ENCODE measurements at regions not wholly inside any gene's neighbourhood (a gene's known extent, or its start where the extent isn't known, plus 50 kb on each side); places are given as distances from the start of the nearest gene placed in this dataset.

DNA sequence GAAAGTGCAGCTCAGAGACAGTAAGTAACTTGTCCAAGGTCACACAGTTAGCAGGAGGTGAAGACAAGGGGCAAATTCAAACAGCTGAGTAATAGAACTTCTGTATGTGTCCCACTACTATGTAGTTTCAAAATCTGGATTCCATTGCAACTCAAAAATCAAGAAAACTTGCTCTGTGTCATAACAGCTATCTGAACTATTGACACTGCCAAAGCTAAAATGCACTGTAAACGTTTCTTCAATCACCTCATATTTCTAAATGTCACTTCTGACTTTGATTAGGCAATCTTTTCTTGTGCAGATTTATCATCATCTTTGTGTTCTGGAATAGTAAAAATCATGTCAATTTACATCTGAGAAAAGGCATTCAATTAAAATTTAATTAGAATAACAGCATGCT, 957.6 kb downstream of the MRPL39 start:
- H3K9me3 ChIP-seq, result no peaks in the 10 kb centered on the region
- H3K4me2 ChIP-seq, result no peak overlapping the region
- 0% methylated on average over 1 of the region's 1 CpG for WGBS (ENCODE audit: missing lambda C conversion rate)
- H3K27ac ChIP-seq, result no peak overlapping the region
- H3K4me3 ChIP-seq, result no peak overlapping the region
- DNase-seq (ENCODE audit: low read depth in 1 of 2, low spot score in 1 of 2) (no peak), FAIRE-seq (no peak), ATAC-seq (no peak)
- TF ChIP-seq MYC (IDR thresholded peaks at IDR 0.05; ENCODE audit: borderline replicate concordance, low read length) (no peak), RNF2 (IDR thresholded peaks at IDR 0.05; ENCODE audit: borderline replicate concordance, low read depth) (no peak), KDM5A (IDR thresholded peaks at IDR 0.05) (no peak), PHF8 (IDR thresholded peaks at IDR 0.05; ENCODE audit: borderline replicate concordance, low read depth) (no peak), E2F6 (IDR thresholded peaks at IDR 0.05; ENCODE audit: borderline replicate concordance, low read depth) (no peak), HOXB5 (CRISPR knock-in tag; IDR thresholded peaks at IDR 0.05) (no peak), CBX2 (IDR thresholded peaks at IDR 0.05; ENCODE audit: borderline replicate concordance, low read depth) (no peak), FOXS1 (CRISPR knock-in tag; IDR thresholded peaks at IDR 0.05) (no peak), TP53 (CRISPR knock-in tag; IDR thresholded peaks at IDR 0.05) (no peak), MAFK (IDR thresholded peaks at IDR 0.05; ENCODE audit: partially characterized antibody) (no peak), HOXA7 (CRISPR knock-in tag; IDR thresholded peaks at IDR 0.05) (no peak), HMGXB4 (CRISPR knock-in tag; IDR thresholded peaks at IDR 0.05; ENCODE audit: borderline replicate concordance) (no peak), KDM1A (IDR thresholded peaks at IDR 0.05; ENCODE audit: low read depth) (no peak), ELK1 (IDR thresholded peaks at IDR 0.05; ENCODE audit: low read depth, low read length) (no peak), JUNB (IDR thresholded peaks at IDR 0.05) (no peak), ZFP36 (IDR thresholded peaks at IDR 0.05; ENCODE audit: borderline replicate concordance, partially characterized antibody) (no peak), FOSL2 (IDR thresholded peaks at IDR 0.05) (no peak), FOSL2 (CRISPR knock-in tag; IDR thresholded peaks at IDR 0.05) (no peak), HDAC2 (IDR thresholded peaks at IDR 0.05) (no peak)
- TF ChIP-seq, protein P1, sequence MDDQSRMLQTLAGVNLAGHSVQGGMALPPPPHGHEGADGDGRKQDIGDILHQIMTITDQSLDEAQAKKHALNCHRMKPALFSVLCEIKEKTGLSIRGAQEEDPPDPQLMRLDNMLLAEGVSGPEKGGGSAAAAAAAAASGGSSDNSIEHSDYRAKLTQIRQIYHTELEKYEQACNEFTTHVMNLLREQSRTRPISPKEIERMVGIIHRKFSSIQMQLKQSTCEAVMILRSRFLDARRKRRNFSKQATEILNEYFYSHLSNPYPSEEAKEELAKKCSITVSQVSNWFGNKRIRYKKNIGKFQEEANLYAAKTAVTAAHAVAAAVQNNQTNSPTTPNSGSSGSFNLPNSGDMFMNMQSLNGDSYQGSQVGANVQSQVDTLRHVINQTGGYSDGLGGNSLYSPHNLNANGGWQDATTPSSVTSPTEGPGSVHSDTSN (IDR thresholded peaks at IDR 0.05), result no peak
- TF ChIP-seq, protein P2, sequence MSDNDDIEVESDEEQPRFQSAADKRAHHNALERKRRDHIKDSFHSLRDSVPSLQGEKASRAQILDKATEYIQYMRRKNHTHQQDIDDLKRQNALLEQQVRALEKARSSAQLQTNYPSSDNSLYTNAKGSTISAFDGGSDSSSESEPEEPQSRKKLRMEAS (IDR thresholded peaks at IDR 0.05), result no peak
- POLR2A ChIA-PET, result no interaction called here
- CTCF ChIA-PET, result no interaction called here
- H3K4me1 ChIP-seq, result no peaks in the 10 kb centered on the region

DNA sequence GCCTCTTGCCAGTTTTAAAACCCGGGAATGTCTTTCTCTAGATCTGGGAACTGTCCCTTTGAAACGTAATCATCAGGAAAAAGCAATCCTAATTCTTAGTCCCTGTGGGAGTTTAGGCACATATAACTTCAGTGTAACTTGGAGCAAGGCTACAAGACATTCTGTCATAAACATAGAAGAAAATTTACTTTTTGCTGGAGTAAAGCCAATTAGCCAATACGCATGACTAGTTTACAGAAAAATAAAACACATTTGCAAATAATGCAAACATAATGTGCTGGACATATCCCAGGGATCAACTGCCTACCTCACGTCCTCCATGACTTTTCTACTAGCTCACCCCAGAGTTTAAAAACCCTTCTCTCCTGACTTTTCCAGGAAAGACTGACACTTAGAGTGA, 970.6 kb downstream of the MRPL39 start:
- POLR2A ChIA-PET, result no interaction called here
- ATAC-seq (no peak), DNase-seq (ENCODE audit: low read depth in 1 of 2, low spot score in 1 of 2) (no peak), FAIRE-seq (no peak)
- WGBS (ENCODE audit: missing lambda C conversion rate), result 3% methylated on average over 4 of the region's 4 CpGs
- CTCF ChIA-PET, result no interaction called here
- Histone ChIP-seq H3K9me3 (no peaks in the 10 kb centered on the region), H3K27ac (no peak overlapping the region), H3K4me1 (no peaks in the 10 kb centered on the region), H3K4me3 (no peak overlapping the region), H3K4me2 (no peak overlapping the region)
- TF ChIP-seq HOXA7 (CRISPR knock-in tag; IDR thresholded peaks at IDR 0.05) (no peak), POLR2A (IDR thresholded peaks at IDR 0.05; ENCODE audit: low read length) (no peak), CBX2 (IDR thresholded peaks at IDR 0.05; ENCODE audit: borderline replicate concordance, low read depth) (no peak), CHD2 (IDR thresholded peaks at IDR 0.05; ENCODE audit: low read length, partially characterized antibody) (no peak), BCL3 (IDR thresholded peaks at IDR 0.05) (no peak), FOXS1 (CRISPR knock-in tag; IDR thresholded peaks at IDR 0.05) (no peak), E2F6 (IDR thresholded peaks at IDR 0.05; ENCODE audit: borderline replicate concordance, low read depth) (no peak), ELK1 (IDR thresholded peaks at IDR 0.05; ENCODE audit: low read depth, low read length) (no peak)

Measured in A549 (cell line).